IgD-negative memory B cell (primary cell): ENCODE measurements at regions not wholly inside any gene's neighbourhood (a gene's known extent, or its start where the extent isn't known, plus 50 kb on each side); places are given as distances from the start of the nearest gene placed in this dataset.

Source experiments
- H3K27ac Mint-ChIP-seq, 3 donors: one replicate each; pipeline ENCODE4 v1.8.0; 2020 to 2022; ENCODE audit warnings: mild to moderate bottlenecking in 3 of 3, mixed read lengths in 3 of 3, moderate library complexity in 1 of 3
- H3K27me3 Mint-ChIP-seq: one replicate; pipeline ENCODE4 v1.8.0; 2021; ENCODE audit warnings: mixed read lengths
- H3K36me3 Mint-ChIP-seq: one replicate; pipeline ENCODE4 v1.8.0; 2020; ENCODE audit warnings: mild to moderate bottlenecking, mixed read lengths
- H3K4me1 Mint-ChIP-seq, 3 donors: one replicate each; pipeline ENCODE4 v1.8.0; 2020 to 2022; ENCODE audit warnings: mixed read lengths in 3 of 3, mild to moderate bottlenecking in 1 of 3
- H3K4me3 Mint-ChIP-seq, 4 donors: one replicate each; pipeline ENCODE4 v1.8.0; 2020 to 2022; ENCODE audit warnings: mild to moderate bottlenecking in 4 of 4, mixed read lengths in 4 of 4, moderate library complexity in 3 of 4
- H3K9me3 Mint-ChIP-seq, 3 donors: one replicate each; pipeline ENCODE4 v1.8.0; 2020 to 2021; ENCODE audit warnings: mixed read lengths in 3 of 3, mild to moderate bottlenecking in 1 of 3

DNA sequence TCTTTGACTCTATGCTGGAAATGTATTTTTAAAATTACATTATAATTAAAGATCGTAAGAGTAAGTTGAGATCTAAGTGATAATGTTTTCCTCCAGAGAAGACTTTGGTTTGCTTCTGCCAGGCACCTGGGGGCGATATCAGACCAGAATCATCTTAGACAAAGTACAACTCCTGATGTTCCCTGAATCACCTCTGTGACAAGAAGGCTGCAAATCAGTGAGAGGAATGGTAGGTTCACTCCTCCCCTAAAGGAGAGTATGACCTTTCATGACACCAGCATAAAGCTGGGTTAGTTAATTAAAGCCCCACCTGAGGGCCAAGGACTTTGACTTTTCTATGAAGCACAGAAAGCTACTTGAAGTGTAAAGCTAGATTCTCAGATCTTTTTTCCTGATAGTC lies 114.4 kb upstream of the DTNA start:
- H3K4me1 Mint-ChIP-seq = peaks cover 0 to 2% (median 0%) of the 10 kb centered on the region in 3 donors
- peaks cover 0 to 2% (median 0%) of the 10 kb centered on the region in 3 donors for H3K9me3 Mint-ChIP-seq
- no peak overlapping the region for H3K27ac Mint-ChIP-seq
- no peaks in the 10 kb centered on the region for H3K36me3 Mint-ChIP-seq
- H3K27me3 Mint-ChIP-seq = no peaks in the 10 kb centered on the region
- H3K4me3 Mint-ChIP-seq = no peak overlapping the region

DNA sequence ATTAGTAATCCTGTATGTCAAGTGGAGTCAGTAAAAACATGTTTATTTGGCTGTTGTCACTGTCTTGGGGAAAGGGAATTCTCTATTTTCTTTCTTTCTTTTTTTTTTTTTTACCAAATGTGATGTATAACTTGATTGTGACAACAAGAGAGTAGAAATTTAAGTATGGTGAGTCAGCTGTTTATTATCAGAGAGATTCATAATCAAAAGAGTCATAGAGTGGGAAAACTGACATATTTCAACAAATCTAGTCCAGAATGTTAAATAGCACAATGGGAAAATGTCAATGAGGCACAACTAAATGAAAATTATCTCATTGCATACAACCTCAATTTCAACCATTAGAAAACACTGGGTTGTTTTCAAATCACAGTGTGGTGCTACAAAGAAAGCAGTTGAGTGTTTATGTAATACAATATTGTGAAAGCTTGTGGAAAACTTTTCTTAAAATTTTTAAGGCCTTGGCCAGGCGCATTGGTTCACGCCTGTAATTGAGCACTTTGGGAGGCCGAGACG lies 111.9 kb upstream of the DTNA start:
- no peak overlapping the region for H3K4me3 Mint-ChIP-seq
- no peaks in the 10 kb centered on the region for H3K27me3 Mint-ChIP-seq
- H3K9me3 Mint-ChIP-seq = peaks cover 0 to 2% (median 0%) of the 10 kb centered on the region in 3 donors
- no peak overlapping the region for H3K27ac Mint-ChIP-seq
- no peaks in the 10 kb centered on the region for H3K36me3 Mint-ChIP-seq
- peaks cover 0 to 2% (median 0%) of the 10 kb centered on the region in 3 donors for H3K4me1 Mint-ChIP-seq

DNA sequence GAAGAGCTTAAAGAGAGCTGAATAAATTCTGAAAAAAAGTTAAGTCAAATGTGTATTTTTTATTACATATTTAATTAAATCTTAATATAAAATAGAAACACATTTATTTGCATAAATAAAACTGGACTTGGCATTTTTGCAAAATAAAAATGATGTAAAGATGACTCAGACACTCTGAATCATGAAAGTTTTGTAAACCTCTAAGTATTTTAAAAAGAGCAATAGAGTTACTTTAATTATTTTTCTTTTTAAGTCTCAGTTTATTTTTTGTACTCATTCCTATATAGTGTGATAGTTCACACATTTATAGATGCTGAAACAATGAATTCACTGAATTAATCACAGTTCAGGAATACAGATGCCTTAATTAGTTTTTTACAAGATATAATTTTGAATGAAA lies 109.9 kb upstream of the DTNA start:
- Mint-ChIP-seq H3K36me3 (no peaks in the 10 kb centered on the region), H3K27me3 (no peaks in the 10 kb centered on the region)

DNA sequence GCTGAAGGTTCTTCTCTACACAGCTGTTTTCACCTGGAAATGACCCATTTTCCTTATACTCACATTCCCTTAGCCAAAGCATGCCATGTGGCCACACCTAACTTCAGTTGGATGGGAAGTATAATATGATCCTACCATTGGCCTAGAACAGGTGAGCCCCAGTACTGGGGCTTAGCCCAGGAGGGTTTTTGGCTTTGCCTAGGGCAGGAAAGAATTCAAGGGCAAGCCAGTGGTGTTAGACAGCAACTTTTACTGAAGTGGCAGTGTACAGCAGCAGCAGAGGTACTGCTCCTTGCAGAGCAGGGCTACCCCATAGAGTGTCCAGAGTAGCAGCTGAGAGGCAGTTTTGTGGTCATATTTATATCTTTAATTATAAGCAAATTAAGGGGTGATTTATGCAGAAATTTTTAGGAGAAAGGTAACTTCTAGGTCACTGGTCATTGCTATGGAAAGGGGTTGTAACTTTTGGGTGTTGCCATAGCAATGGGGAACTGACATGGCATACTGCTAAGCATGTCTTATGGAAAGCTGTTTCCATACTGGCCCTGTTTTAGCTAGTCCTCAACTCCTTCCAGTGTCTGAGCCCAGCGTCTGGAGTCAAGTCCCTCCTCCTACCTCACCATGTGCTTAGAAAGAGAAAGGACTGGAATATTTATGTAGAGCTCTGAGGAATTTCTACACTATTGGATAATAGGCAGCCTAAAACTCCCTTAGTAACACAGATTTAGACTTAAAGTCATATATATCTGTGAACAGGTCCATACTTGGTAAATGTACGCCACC lies 109.0 kb upstream of the DTNA start:
- Mint-ChIP-seq H3K4me3 (no peak overlapping the region), H3K27me3 (no peaks in the 10 kb centered on the region), H3K27ac (no peak overlapping the region), H3K4me1 (peaks cover 0 to under 1% (median 0%) of the 10 kb centered on the region in 3 donors), H3K36me3 (no peaks in the 10 kb centered on the region), H3K9me3 (peaks cover 0 to 2% (median 0%) of the 10 kb centered on the region in 3 donors)

More for the DNA sequence above, 109.9 kb upstream of the DTNA start:
- Mint-ChIP-seq H3K27ac (no peak overlapping the region), H3K9me3 (peaks cover 0 to 2% (median 0%) of the 10 kb centered on the region in 3 donors), H3K4me1 (peaks cover 0 to 2% (median 0%) of the 10 kb centered on the region in 3 donors), H3K4me3 (no peak overlapping the region)

DNA sequence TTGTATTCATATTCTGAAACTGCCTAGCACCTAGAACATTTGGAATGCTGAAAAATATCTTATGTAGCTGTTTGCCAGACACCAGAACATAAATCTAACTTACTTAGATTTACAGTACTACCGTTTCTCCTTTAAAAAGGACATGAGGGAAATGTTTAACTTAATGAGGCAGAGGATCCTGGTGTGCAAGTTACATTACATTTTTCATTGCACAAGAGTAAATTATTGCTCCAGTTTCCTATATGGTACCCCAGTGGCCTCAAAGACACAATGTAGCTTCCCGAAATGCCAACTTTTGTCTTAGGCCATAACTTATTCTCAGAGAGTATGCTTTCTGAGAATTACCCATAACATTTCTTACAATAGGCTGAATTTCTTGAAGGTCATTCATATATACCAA lies 105.5 kb upstream of the DTNA start:
- Mint-ChIP-seq H3K27ac (no peak overlapping the region), H3K27me3 (no peaks in the 10 kb centered on the region), H3K4me3 (no peak overlapping the region), H3K36me3 (no peaks in the 10 kb centered on the region), H3K4me1 (no peaks in the 10 kb centered on the region), H3K9me3 (no peaks in the 10 kb centered on the region)

DNA sequence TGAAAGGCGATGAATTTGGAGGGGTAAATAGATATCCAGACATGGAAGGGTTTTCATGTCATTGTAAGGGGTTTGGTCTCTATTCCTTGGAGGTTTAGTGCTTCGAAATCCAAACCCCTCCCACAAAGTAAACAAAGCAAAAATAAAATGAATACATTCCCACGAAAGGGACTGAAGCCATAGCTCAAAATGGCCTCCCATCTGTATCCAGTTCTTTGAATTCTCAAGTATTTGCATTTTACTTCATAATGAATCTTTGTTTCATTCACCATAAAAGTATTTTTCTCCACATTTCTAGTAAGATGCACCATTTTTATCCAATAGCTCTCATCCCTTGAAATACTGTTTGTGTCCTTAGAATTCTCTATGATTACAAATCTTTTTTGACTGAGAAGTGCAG lies 103.2 kb upstream of the DTNA start:
- Mint-ChIP-seq H3K27ac (no peak overlapping the region), H3K27me3 (no peaks in the 10 kb centered on the region), H3K4me3 (no peak overlapping the region), H3K36me3 (no peaks in the 10 kb centered on the region), H3K9me3 (no peaks in the 10 kb centered on the region), H3K4me1 (no peaks in the 10 kb centered on the region)

DNA sequence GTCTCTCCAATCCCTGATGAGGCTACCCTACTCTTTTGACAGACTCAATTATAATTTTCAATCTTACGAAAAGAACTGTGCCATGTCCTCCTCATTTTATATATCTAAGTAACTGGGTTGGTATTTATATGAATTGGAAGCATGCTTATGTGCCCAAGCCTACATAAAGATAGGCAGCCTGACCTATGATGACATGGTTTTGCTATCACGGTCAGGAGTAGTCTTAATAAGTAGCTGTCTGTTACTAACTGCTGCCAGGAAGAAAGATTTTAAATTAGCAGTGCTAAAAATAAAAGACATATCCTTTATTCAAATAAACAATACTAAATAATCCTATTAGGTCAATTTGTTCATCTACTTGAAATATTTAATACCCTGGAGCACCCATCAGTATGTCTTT lies 102.0 kb upstream of the DTNA start:
- no peaks in the 10 kb centered on the region for H3K36me3 Mint-ChIP-seq
- H3K4me1 Mint-ChIP-seq = no peaks in the 10 kb centered on the region
- no peak overlapping the region for H3K27ac Mint-ChIP-seq

DNA sequence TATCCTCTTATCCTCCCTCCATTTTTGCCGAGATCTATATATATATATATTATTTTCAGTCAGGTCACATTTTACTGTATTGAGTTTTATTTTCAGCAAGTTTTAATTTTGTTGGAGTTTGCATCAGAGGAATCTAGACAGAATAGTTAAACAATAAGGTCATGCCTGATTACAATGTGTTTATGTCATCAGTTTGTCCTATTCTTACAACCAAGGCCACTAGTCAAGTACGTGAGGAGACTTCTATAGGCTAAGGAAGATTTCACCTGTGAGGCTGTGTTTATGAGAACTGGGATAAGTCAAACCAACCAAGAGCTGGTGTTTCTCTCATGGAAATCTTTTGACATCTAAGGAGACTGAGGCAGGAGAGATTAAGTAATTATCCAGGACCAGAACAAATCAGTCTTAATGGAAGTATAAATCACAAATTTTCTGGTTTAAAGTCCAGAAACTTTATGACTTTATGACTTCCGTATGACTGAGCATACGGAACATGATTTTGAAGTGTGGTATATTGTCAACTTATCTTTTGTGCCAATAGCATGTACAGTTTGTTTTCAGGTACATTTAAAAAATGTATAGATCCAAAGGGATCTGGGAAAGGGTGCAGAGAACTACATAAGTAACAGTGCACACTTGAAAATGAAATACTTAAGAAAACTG lies 100.0 kb upstream of the DTNA start:
- Mint-ChIP-seq H3K4me3 (no peak overlapping the region), H3K4me1 (no peaks in the 10 kb centered on the region), H3K27me3 (no peaks in the 10 kb centered on the region), H3K9me3 (peaks cover 0 to 4% (median 1%) of the 10 kb centered on the region in 3 donors), H3K36me3 (no peaks in the 10 kb centered on the region), H3K27ac (no peak overlapping the region)

More for the DNA sequence above, 102.0 kb upstream of the DTNA start:
- Mint-ChIP-seq H3K9me3 (no peaks in the 10 kb centered on the region), H3K4me3 (no peak overlapping the region), H3K27me3 (no peaks in the 10 kb centered on the region)

DNA sequence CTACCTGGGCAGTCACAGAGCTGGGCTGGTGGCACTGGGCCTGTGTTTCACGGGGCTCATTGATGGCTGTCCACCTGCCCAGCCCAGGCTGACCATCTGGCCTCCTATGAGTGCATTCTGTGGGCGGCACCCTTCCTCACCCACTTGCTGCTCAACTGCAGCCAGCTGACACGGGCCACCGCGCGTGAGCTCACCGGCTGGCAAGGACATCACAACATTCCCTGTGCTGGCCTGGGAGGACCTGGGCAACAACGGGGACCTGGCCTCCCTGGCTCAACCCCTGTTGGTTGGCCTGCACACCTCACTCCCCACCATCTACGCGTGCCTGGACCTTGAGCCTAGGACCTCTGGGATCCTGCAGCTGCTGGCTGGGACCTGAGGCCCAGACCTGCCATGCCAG lies 98.2 kb upstream of the DTNA start:
- H3K9me3 Mint-ChIP-seq = peaks cover 0 to 8% (median 7%) of the 10 kb centered on the region in 3 donors
- no peaks in the 10 kb centered on the region for H3K27me3 Mint-ChIP-seq
- no peak overlapping the region for H3K27ac Mint-ChIP-seq
- no peaks in the 10 kb centered on the region for H3K36me3 Mint-ChIP-seq
- no peaks in the 10 kb centered on the region for H3K4me1 Mint-ChIP-seq
- H3K4me3 Mint-ChIP-seq = no peak overlapping the region

DNA sequence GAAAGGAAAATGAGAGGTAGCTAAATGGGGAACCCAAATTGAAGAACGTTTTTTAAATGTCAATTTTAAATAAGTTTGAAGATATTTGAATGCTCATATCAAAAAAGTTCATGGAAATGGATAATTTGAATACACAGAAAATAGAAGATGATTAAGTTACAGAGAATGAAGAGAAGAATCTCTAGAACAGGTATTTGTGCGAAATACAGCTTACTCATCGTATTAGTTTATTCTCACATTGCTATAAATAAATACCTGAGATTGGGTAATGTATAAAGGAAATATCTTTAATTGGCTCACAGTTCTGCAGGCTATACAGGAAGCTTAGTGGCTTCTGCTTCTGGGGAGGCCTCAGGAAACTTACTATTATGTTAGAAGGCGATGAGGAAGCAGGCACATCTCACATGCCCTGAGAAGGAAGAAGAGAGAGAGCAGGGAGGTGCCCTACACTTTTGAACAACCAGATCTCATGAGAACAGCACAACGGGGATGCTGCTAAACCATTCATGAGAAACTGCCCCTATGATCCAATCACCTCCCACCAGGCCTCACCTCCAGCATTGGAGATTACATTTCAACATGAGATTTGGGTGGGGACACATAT lies 89.7 kb upstream of the DTNA start:
- H3K36me3 Mint-ChIP-seq = peaks cover 2% of the 10 kb centered on the region
- no peaks in the 10 kb centered on the region for H3K27me3 Mint-ChIP-seq
- H3K27ac Mint-ChIP-seq = no peak overlapping the region
- H3K4me1 Mint-ChIP-seq = no peaks in the 10 kb centered on the region
- peaks cover 4 to 11% (median 7%) of the 10 kb centered on the region in 3 donors for H3K9me3 Mint-ChIP-seq
- no peak overlapping the region for H3K4me3 Mint-ChIP-seq

DNA sequence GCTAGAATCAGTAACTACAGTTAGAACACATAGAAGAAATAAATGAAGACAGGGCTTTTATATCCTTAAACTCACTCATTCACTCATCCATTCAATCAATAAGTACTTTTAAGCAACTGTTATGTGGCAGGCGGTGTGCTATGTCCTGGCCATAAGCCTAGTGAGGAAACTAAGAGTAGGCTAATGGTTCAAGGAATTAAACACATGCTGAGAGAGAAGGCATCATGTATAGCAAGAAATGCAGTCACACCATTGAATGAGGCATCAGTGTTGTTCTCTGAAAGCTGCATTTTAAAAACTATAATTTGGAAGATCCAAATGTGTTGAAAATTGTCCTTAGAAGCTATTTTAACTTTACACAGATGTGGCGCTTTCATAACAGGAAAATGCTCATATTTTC lies 86.5 kb upstream of the DTNA start:
- Mint-ChIP-seq H3K4me3 (no peak overlapping the region), H3K36me3 (peaks cover 2% of the 10 kb centered on the region), H3K27me3 (no peaks in the 10 kb centered on the region), H3K9me3 (peaks cover 0 to 5% (median 4%) of the 10 kb centered on the region in 3 donors), H3K4me1 (no peaks in the 10 kb centered on the region), H3K27ac (no peak overlapping the region)

DNA sequence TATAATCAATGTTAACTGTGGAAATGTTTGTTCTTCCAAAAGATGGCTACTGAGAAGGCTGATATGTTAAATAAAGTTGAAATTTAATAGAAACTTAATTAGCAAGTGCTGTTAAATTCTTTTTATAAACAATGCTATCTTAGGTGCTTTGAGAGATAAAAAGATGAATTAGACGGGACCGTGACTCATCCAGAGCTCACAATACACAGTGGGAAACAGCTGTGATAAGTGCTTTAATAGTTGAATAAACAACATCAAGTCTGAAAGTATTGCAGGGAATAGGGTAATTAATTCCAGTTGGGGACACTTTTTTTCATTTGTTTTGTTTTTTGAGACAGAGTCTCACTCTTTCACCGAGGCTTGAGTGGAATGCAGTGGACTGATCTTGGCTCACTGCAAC lies 85.5 kb upstream of the DTNA start:
- H3K27ac Mint-ChIP-seq = no peak overlapping the region
- no peaks in the 10 kb centered on the region for H3K27me3 Mint-ChIP-seq
- H3K9me3 Mint-ChIP-seq = peaks cover 0 to 5% (median 4%) of the 10 kb centered on the region in 3 donors
- H3K36me3 Mint-ChIP-seq = no peaks in the 10 kb centered on the region
- H3K4me3 Mint-ChIP-seq = no peak overlapping the region
- no peaks in the 10 kb centered on the region for H3K4me1 Mint-ChIP-seq

DNA sequence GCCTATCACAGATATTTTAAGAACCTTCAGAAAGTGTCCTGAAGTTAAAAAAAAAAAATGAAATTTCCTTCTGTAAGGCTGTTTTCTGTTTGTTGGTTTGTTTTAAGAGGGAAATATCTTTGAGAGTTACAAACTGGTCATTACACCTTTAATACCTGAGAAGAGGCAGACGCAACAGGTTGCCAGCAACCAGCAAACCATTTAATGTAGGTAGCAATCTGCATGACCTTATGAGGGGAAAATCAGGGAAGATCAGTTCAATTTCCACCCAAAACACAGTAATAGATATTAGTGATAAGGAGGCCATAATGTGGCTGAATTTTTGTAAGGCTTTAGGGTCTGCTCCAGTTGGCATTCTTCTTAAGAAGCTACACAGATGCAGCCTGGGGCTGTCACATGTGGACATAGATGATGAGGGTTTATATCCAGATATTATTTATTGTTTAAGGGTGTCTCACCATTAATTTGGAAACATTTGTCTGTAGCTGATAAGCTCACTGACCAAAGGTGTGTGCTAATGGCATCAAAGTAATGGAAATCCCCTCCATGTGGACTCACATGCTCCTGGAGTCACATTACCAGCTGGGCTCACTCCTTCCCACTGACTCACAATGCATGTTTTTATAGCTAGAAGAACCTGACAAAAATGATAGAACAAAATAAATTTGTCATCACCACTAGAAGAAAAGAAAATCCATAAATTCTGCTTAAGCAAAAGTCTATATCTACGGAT lies 83.5 kb upstream of the DTNA start:
- Mint-ChIP-seq H3K36me3 (no peaks in the 10 kb centered on the region), H3K9me3 (no peaks in the 10 kb centered on the region), H3K4me3 (peak overlapping the region in 1 of 4 donors; percentile 30), H3K27me3 (no peaks in the 10 kb centered on the region), H3K4me1 (no peaks in the 10 kb centered on the region), H3K27ac (no peak overlapping the region)

DNA sequence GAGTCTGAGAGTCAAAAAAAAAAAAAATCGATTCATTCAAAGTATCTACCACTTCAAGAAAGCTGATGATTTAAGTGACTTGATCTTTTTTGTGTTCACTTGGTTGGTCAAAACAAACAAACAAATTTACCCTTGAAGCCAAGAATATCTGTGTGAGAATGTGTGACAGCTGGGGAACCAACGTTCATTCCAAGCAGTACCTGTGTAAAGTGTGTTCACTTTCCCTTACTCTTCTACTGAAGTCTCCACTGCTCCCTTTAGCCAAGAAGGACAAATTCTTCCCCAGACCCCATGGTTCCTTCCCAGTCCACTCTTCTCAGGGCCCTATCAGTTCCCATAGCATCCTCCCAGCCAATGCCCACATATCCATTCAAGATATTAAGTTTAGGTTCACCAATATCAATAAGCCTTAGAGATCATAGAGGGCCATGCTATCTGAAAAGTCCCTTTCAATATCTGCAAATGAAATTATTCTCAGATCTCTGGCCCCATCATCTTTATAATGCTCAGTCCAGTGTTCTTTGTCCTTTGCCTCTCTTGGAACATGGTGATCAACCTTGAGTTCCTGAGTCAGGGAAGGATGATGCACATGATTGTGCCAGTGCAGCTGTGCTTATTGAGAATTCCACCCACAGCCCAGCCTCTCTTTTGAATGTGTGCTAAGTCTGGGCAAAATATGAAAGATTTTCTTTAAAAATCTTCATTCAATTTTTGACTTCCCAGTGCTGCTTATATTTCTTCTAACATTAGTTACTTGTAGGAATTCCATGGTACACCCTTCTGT lies 82.8 kb upstream of the DTNA start:
- H3K36me3 Mint-ChIP-seq = no peaks in the 10 kb centered on the region
- H3K27ac Mint-ChIP-seq = no peak overlapping the region
- no peaks in the 10 kb centered on the region for H3K9me3 Mint-ChIP-seq
- H3K4me3 Mint-ChIP-seq = peak overlapping the region in 1 of 4 donors; percentile 30
- no peaks in the 10 kb centered on the region for H3K4me1 Mint-ChIP-seq
- H3K27me3 Mint-ChIP-seq = no peaks in the 10 kb centered on the region
